ENCODE measurements at regions not wholly inside any gene's neighbourhood (a gene's known extent, or its start where the extent isn't known, plus 50 kb on each side); places are given as distances from the start of the nearest gene placed in this dataset.

DNA sequence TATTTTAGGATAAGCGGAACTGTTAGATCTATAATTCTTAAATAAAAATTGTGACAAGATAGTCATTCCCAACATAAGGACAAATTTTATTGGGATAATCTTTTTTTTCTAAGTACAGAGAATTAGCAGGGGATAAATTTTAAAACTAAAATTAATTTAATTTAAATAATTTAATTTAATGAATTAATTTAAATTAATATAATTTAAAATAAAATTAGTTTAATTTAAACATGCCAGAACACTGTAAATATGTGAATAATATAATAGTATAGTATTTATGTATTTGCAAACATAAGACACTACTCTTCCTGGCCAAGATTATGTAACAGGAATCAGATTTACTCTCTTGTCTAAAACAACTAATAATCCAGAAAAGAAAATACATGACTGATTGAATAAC is 1055.9 kb downstream of the PDHA2 start (continued):
- TF ChIP-seq, protein P1, sequence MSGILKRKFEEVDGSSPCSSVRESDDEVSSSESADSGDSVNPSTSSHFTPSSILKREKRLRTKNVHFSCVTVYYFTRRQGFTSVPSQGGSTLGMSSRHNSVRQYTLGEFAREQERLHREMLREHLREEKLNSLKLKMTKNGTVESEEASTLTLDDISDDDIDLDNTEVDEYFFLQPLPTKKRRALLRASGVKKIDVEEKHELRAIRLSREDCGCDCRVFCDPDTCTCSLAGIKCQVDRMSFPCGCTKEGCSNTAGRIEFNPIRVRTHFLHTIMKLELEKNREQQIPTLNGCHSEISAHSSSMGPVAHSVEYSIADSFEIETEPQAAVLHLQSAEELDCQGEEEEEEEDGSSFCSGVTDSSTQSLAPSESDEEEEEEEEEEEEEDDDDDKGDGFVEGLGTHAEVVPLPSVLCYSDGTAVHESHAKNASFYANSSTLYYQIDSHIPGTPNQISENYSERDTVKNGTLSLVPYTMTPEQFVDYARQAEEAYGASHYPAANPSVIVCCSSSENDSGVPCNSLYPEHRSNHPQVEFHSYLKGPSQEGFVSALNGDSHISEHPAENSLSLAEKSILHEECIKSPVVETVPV (CRISPR knock-in tag; IDR thresholded peaks at IDR 0.05) = no peak
- TF ChIP-seq ESRRG (CRISPR knock-in tag; IDR thresholded peaks at IDR 0.05) (no peak), TCF4 (CRISPR knock-in tag; IDR thresholded peaks at IDR 0.05; ENCODE audit: borderline replicate concordance) (no peak), RARB (CRISPR knock-in tag; IDR thresholded peaks at IDR 0.05) (no peak)

DNA sequence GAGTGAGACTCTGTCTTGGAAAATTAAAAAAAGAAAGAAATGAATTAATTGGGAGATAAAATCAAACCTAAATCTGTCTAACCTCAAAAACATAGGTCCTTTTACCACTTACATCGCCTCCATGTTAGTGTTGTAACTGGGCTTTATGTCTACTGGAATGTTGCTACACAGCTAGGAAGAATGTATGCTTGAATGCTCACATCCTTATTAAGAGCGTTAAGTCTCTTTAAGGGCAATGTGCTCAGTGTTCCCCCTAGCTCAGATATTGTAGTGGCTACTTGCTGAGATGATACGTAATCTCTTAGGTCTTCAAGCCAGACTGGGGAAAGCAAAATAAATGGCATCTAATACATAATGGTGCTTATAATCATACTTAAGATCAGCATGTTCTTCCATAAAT is 1072.8 kb downstream of the PDHA2 start:
- peak; percentile 22; the same call in 2 of the 3 replicates for ATAC-seq
- TF ChIP-seq ISL1 (CRISPR knock-in tag; IDR thresholded peaks at IDR 0.05) = 0 out of 2 replicates have a peak, but pooled peaks have one; percentile 19
- no peak for TF ChIP-seq PPARA (CRISPR knock-in tag; IDR thresholded peaks at IDR 0.05; ENCODE audit: borderline replicate concordance)

DNA sequence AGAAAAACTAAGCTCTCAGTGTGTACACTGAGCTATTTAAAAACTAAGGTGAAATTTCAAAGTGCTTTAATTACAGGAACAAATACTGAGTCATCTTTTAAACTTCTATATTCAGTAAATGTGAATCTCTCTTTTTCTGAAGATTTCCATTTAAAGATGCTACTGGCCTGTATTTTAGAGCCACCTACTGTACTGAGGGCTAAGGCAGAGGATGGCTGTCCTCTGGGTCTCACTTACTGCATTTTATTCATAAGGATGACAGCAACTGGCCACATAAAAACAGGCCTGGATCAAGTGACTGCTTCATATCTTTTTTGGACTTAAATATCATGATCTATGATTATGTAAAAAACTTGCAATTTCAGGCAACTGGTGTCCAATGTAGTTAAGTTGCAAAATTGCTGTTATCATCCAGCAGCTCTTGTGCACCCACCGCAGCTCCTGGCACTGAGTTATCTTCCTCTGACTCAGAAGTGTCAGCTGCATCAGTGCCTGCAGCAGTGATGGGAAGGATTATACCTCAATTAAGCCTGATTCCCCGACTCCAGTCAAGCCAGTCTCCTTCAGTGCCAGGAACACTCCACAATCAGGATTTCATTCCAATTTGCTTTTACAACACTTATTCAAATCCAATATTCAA is 1073.7 kb downstream of the PDHA2 start:
- ATAC-seq = peak; percentile 90

DNA sequence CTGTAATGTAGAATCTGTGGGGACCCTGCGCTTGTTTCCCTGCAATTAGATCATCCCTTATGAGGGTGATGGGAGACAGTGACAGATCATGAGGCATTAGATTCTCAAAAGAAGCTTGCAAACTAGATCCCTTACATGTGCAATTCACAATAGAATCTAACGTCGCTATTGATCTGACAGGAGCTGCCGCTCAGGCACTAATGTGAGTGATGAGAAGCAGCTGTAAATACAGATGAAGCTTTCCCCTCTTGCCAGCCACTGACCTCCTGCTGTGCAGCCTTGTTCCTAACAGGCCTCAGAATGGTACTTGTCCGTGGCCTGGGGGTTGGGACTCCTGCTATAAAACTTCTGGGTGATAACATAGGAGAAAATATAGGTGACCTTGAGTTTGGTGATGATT is 1076.8 kb downstream of the PDHA2 start:
- TF ChIP-seq ARNTL (CRISPR knock-in tag; IDR thresholded peaks at IDR 0.05; ENCODE audit: borderline replicate concordance, low read depth) (no peak), GLIS3 (CRISPR knock-in tag; IDR thresholded peaks at IDR 0.05) (no peak), SNAI2 (CRISPR knock-in tag; IDR thresholded peaks at IDR 0.05) (no peak), RARB (CRISPR knock-in tag; IDR thresholded peaks at IDR 0.05) (no peak), TOX (CRISPR knock-in tag; IDR thresholded peaks at IDR 0.05; ENCODE audit: borderline replicate concordance) (no peak), ISL1 (CRISPR knock-in tag; IDR thresholded peaks at IDR 0.05) (no peak), BACH2 (CRISPR knock-in tag; IDR thresholded peaks at IDR 0.05; ENCODE audit: borderline replicate concordance) (no peak), ZNF565 (CRISPR knock-in tag; conservative IDR thresholded peaks at IDR 0.05; ENCODE audit: low read depth) (no peak), ZFP30 (CRISPR knock-in tag; IDR thresholded peaks at IDR 0.05) (no peak), CSDC2 (CRISPR knock-in tag; IDR thresholded peaks at IDR 0.05) (no peak), ESRRG (CRISPR knock-in tag; IDR thresholded peaks at IDR 0.05) (no peak), ZNF70 (CRISPR knock-in tag; IDR thresholded peaks at IDR 0.05) (no peak), ZC3H10 (CRISPR knock-in tag; IDR thresholded peaks at IDR 0.05) (no peak), PPARA (CRISPR knock-in tag; IDR thresholded peaks at IDR 0.05; ENCODE audit: borderline replicate concordance) (no peak), TCF4 (CRISPR knock-in tag; IDR thresholded peaks at IDR 0.05; ENCODE audit: borderline replicate concordance) (no peak), ZNF8 (CRISPR knock-in tag; IDR thresholded peaks at IDR 0.05) (no peak), ZFP3 (CRISPR knock-in tag; IDR thresholded peaks at IDR 0.05) (no peak)
- TF ChIP-seq, protein P2, sequence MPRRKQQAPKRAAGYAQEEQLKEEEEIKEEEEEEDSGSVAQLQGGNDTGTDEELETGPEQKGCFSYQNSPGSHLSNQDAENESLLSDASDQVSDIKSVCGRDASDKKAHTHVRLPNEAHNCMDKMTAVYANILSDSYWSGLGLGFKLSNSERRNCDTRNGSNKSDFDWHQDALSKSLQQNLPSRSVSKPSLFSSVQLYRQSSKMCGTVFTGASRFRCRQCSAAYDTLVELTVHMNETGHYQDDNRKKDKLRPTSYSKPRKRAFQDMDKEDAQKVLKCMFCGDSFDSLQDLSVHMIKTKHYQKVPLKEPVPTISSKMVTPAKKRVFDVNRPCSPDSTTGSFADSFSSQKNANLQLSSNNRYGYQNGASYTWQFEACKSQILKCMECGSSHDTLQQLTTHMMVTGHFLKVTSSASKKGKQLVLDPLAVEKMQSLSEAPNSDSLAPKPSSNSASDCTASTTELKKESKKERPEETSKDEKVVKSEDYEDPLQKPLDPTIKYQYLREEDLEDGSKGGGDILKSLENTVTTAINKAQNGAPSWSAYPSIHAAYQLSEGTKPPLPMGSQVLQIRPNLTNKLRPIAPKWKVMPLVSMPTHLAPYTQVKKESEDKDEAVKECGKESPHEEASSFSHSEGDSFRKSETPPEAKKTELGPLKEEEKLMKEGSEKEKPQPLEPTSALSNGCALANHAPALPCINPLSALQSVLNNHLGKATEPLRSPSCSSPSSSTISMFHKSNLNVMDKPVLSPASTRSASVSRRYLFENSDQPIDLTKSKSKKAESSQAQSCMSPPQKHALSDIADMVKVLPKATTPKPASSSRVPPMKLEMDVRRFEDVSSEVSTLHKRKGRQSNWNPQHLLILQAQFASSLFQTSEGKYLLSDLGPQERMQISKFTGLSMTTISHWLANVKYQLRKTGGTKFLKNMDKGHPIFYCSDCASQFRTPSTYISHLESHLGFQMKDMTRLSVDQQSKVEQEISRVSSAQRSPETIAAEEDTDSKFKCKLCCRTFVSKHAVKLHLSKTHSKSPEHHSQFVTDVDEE (CRISPR knock-in tag; IDR thresholded peaks at IDR 0.05) = no peak
- TF ChIP-seq, protein P3, sequence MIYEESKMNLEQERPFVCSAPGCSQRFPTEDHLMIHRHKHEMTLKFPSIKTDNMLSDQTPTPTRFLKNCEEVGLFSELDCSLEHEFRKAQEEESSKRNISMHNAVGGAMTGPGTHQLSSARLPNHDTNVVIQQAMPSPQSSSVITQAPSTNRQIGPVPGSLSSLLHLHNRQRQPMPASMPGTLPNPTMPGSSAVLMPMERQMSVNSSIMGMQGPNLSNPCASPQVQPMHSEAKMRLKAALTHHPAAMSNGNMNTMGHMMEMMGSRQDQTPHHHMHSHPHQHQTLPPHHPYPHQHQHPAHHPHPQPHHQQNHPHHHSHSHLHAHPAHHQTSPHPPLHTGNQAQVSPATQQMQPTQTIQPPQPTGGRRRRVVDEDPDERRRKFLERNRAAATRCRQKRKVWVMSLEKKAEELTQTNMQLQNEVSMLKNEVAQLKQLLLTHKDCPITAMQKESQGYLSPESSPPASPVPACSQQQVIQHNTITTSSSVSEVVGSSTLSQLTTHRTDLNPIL (CRISPR knock-in tag; IDR thresholded peaks at IDR 0.05; ENCODE audit: low read depth) = no peak
- TF ChIP-seq, protein P1 (CRISPR knock-in tag; IDR thresholded peaks at IDR 0.05) = no peak

More for the DNA sequence above, 1073.7 kb downstream of the PDHA2 start:
- TF ChIP-seq, protein P2 (CRISPR knock-in tag; IDR thresholded peaks at IDR 0.05) = peak; percentile 82
- TF ChIP-seq TCF4 (CRISPR knock-in tag; IDR thresholded peaks at IDR 0.05; ENCODE audit: borderline replicate concordance) = peak; percentile 67; the same call in 1 of the 2 replicates
- peak; percentile 43 for TF ChIP-seq ISL1 (CRISPR knock-in tag; IDR thresholded peaks at IDR 0.05)
- TF ChIP-seq, protein P1 (CRISPR knock-in tag; IDR thresholded peaks at IDR 0.05) = no peak
- no peak for TF ChIP-seq OSR1 (CRISPR knock-in tag; IDR thresholded peaks at IDR 0.05)
- TF ChIP-seq ZFP3 (CRISPR knock-in tag; IDR thresholded peaks at IDR 0.05) = 0 out of 2 replicates have a peak, but pooled peaks have one; percentile 59

More for the DNA sequence above, 1076.8 kb downstream of the PDHA2 start:
- no peak for ATAC-seq
